Fibroblast of lung (primary cell): ENCODE measurements at regions not wholly inside any gene's neighbourhood (a gene's known extent, or its start where the extent isn't known, plus 50 kb on each side); places are given as distances from the start of the nearest gene placed in this dataset.

Source experiments
- CTCF ChIP-seq, 2 donors: IDR thresholded peaks in 1 of 2; conservative IDR thresholded peaks in 1 of 2; 1 replicate in 1 of 2; 2 replicates in 1 of 2; pipeline ENCODE4 v1.5.1; 2011 to 2012; ENCODE audit warnings: low read length in 2 of 2, control low read depth in 1 of 2, inconsistent platforms in 1 of 2, low read depth in 1 of 2, mild to moderate bottlenecking in 1 of 2
- EZH2 ChIP-seq: IDR thresholded peaks from 2 replicates; pipeline ENCODE4 v1.5.1; 2012; ENCODE audit warnings: low read length, control low read depth, mild to moderate bottlenecking; ENCODE audit errors: missing control alignments

- TF ChIP-seq CTCF (conservative IDR thresholded peaks at IDR 0.05 in 1 of 2, IDR thresholded peaks at IDR 0.05 in 1 of 2; ENCODE audit: low read depth in 1 of 2, low read length in 2 of 2) (no peak), EZH2 (no peak)
Observed at GRCh38 chr4:62414563-62414962, 1214.4 kb downstream of the ADGRL3 start.
